ENCODE measurements at regions not wholly inside any gene's neighbourhood (a gene's known extent, or its start where the extent isn't known, plus 50 kb on each side); places are given as distances from the start of the nearest gene placed in this dataset.
"Not testable (repeated sequence)": the region's sequence is repeated elsewhere in the genome, so short reads cannot be mapped to it uniquely, and the experiment has no call there.

DNA sequence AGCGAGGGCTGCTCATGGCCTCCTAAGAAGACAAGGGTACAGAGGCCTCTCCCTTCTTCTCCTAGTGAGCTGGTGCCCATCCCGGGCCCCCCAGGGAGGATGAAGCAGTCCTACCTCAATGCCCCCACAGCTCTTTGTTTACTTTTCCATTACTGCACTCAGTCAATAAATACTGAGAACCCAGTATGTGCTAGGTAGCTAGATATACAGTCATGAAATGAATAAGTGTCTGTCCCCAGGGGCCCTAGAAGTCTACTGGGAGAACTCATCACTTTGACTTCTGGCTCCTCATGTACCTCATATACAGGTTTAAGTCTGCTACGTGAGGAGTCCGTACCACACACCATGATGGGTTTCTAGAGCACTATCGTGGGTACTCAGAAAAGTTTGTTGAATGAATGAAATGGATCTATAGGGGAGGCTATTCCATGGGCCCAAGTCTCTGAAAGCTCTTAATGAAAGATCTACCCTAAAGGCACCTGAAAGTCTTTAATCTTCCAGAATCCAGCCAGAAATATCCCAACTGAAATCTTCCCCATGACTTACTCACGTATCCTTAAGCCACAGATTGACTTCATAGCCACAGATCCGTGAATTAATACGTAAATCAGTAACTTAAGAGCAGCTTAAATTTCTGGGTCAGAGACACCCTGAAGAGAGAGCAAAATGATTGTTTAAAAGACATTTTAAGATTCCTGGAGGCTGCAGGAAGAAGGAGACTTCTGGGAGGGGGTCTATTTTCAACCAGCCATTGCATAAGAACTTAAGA lies 51.6 kb upstream of the POMP start:
- DNase-seq, result no peak

DNA sequence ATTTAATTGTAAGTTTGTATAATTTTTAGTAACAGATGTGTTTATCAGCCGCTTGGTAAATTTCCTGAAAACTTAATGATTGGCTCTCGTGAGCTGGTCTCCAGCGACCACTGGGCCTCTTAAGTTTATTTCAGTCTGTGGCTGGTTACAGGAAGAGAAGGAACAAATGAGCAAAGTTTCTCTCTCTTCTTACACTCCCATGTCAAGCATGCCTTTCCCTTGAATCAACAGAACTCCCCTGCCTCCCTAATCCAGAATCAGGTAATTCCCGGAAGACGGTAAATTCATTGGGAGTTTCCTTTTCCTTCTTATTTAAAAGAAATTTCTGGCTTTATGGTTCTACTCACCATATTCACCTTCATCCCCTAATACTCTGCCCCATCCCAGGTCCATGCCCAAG lies 52.5 kb upstream of the POMP start:
- no peak for DNase-seq

DNA sequence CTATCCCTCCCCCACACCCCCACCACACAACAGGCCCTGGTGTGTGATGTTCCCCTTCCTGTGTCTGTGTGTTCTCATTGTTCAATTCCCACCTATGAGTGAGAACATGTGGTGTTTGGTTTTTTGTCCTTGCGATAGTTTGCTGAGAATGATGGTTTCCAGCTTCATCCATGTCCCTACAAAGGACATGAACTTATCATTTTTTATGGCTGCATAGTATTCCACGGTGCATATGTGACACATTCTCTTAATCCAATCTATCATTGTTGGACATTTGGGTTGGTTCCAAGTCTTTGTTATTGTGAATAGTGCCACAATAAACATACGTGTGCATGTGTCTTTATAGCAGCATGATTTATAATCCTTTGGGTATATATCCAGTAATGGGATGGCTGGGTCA lies 53.8 kb upstream of the POMP start:
- DNase-seq, result not testable (repeated sequence)

DNA sequence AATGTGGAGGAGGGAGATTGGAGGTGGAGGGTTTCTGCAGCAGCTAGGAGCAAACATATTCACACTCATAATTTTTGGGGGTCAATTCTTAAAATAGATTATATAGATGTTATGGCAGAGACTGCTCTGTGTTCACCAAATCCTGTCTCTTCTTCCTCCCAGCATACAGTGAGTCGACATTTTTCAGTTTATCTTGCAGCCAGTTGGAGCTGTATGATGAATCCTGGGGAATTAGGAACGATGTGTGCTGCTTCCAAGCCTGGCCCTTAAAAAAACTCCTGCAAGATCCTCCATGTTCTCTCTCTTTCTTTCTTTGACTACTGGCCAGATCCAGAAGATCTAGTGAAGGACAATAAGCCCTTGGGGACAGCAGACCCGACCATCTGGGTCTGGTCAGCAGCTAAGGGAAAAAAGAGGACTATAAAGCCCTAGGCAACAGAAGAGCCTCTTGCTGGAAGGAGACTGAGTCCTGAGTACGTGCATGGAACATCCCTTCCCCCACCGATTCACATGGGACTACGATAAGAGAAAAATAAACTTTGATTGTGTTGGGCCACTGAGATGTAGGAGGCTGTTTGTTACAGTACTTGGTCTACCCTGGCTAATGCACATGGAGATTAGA lies 55.8 kb upstream of the POMP start:
- no peak for DNase-seq

DNA sequence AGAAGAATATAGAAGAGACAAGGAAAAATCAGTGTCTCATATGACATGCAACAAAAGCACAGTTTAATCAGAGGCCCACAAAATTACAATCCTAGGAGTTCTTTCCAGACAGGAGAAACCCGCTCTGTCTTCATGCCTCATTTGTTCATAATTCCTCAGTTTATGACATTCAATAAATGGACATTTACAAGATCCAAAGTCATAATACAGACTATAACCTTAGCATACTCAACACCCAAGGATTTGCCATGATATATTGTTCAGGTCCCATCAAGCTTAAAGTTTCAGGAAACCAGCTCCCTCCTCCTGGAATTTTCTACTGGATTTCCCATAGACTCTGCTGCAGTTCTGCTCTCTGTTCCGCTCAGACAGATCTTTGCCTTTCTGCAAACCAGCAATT lies 56.4 kb upstream of the POMP start:
- no peak for DNase-seq

DNA sequence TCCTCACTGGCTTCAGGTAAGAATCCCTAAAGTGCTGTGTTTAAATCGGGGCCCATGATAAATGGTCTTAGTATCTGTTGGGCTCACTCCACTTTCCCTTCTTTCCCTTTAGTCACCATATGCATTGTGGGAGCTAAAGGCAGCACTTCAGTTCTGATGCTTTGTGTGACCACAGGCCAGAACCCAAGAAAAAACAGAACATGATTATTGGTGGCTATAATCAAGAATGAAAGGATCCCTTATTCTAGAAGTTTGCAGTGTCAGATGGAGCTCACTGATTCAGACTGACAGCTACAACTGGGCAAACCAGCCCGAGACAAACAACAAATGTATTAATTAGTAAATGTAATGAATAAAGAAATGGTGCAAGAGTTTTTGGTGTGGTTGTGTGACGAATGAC lies 57.3 kb upstream of the POMP start:
- DNase-seq, result no peak

DNA sequence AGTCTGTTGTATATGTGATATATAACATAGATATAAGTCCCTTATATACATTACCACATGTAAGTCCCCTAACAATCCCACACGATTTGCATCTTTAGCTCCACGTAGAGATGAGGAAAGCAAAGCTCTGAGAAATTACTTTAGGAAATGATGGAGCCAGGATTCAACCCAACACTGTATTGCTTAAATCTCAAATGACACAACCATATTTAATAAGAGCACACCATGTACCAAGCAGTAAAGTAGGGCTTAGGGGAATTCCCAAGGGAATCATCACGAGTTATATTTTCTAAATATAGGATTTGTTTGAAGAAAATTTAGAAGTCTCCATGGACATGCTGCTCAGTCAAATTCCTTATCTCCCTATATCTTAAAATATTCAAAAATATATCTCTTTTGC lies 61.3 kb upstream of the POMP start:
- DNase-seq, result no peak

DNA sequence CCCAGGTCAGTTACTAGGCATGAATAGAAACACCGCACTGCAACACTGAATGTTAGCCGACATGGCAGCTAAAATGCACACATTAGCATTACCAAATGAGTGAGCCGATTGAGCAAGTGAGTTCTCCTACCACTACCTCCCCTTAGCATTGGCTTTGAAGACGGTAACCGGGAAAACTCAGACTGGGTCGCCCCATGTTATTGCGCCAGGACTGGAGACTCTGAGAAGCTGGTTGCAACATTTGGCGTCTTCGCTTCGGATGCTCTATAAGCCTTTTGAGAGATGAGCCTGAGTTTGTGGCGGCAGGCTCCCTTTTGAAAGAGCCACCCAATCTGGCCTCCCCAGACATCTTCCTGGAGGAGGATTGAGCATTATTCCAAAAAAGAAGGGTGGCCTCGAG lies 68.5 kb upstream of the POMP start:
- no peak for DNase-seq

DNA sequence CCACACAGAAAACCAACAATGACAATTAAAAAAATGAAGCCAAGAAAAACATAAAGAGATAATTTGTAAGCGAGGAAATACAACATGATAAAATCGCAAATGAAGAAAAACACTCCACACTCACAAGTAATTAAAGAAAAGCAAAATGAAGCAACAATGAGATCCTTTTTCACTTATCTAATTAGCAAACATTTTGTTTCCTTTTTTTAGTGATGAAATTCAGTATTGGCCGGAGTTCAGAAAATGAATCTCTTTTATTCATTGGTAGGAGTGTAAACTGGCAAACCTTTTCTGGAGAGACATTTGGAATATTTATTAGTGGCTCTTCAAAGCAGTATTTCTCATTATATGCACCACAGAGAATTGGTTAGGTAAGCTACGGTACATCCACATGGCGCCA lies 70.6 kb upstream of the POMP start:
- DNase-seq, result no peak

DNA sequence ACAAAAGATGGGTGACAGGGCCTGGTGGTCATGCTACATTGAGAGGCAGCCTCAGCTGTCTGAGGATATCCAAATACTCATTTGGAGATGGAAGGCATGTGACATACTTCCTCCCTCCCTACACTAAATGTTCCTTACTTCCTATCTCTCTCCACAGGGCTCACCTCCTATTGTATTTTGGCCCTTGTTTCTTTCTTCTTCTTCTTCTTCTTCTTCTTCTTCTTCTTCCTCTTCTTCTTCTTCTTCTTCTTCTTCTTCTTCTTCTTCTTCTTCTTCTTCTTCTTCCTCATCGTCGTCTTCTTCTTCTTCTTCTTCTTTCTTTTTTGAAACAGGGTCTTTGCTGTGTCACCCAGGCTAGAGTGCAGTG lies 71.8 kb upstream of the POMP start:
- no peak for DNase-seq

DNA sequence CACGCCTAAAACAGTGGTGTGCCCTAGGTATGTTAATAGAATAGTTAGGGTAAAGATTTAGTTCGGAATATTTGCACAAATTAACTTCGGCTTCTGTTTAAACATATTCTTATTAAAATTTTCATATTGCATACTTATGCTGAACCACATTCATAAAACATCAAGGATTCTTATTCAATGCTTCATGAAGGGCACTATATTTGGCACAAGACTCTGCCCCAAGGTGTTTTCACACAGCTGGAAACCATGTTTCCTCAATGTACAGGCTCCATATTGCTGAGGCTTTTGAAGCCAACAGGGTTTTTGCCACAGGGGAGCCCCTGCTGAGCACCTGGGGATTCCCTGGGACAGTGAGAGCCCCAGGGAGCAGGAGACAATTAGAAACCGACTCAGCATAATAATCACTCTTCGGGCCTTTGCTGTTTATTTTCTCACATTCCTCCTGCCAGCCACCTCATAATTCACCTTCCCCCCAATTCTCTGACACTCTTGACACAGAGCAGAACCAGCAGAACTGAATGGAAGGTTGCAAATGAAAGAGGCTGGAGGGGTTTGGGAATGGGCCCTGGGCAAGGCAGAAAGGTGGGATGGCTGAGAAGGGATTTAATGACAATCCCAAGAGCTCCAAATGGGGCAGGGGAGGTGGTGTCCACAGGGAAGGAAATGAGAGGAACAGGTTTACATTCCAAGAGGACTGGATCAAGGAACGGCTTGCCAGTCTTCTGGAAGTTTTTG lies 72.3 kb upstream of the POMP start:
- no peak for DNase-seq

DNA sequence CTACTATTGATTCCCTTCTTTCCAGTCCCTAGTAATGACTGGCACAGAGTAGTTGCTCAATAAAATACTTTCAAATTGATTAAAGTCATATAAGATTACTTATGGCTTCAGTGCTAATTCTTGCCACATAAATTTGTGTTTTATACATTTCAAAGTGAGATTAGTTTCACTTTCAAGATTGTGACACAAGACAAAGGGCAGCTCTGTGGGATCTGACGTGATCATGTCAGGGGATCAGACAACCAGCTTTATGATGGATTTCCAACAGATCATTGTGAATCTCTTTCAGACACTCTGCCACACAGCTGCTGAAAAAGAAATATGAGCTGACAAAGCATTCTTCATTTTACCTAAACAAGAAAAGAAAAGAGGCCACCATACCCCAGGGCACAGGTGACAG lies 73.4 kb upstream of the POMP start:
- no peak for DNase-seq

DNA sequence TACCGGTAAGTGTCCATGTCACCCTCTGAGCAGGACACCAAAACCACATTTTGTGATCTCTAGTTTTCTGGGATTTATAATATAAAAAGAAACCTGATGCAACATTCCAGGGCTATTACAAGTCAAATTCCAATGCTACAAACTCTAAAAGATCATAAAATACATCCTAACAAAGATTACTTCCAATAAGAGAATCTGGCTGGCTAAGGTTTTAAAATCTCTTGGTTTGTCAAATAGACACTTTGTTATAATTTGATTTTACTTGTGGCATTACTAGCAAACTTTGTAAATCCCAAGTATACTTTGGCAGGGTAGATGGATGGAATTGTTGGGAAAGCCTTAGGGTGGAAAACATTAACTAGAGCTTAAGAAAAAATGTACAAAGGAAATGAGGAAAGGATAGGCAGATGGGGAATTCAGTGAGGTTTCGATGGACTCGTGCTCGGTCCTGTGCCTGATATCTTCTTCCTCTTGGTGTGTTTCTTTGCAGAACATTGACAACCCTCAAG lies 74.0 kb upstream of the POMP start:
- no peak for DNase-seq

DNA sequence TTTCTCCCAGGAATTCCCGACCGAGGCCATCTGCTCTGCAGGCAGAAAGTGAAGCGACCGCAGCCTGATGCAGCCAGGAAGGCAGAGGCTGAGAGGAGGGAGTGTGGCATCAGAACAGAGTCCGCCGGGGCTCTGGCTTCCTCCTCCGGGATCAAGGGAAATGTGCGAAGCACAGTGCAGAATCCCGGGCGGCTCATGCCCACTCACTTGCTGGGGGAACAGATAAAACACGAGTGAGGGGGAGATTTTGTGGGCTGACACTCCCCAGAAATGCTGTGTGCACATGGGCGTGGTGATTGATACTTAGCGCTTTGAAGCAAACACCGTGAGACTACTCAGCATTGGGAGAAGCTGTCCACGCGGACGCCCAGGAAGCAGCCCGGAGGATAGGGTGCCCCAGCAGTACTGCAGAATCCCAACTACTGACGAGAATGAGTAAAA lies 75.3 kb upstream of the POMP start:
- peak; percentile 76 for DNase-seq

DNA sequence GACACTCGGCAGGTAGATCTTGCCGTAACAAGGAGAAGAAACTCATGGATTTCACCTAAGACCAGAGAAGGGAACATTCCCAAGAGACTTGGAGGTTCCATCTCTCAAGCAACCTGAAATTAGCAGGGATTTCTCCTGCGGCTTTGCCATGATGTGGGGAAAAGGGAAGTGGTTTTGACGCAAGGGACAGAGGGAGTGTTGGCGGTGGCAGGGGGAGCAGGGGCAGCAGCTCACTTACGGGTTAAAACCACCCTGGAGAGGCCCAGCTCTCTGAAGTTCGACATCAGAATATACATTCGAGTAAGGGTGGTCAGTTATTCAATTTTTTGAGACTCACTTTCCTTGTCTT lies 76.1 kb upstream of the POMP start:
- DNase-seq, result no peak

DNA sequence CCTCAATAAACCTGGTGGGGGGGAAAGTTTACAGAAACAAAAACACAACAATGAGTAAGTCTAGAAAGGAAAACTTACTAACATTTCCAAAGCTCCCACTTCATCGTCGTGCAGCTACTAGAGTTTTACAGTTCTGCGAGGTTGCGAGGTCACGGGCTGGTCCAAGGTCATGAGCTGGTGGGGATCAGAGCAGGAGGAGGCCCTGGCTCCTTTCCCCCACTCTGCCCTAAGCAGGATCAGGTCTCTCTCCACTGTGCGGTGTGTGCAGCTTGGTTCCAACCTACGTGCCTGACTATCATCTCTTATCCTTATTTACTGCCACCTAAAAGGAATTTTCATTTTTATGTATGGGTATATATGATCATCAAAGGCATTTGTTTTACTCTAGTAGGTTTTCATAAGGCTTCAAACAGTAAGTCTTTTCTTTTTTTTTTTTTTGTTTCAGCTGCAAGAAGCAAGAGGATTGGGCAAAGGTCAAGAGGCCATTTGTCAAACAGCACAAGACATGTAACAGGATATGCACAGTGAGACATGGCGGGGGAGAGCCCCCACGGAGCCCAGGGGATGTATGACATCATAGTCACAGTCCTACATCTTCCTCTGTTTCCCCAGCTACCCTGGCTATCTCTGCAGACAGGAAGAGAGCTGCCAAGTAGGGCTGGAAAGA lies 76.6 kb upstream of the POMP start:
- peak; percentile 94 for DNase-seq

DNA sequence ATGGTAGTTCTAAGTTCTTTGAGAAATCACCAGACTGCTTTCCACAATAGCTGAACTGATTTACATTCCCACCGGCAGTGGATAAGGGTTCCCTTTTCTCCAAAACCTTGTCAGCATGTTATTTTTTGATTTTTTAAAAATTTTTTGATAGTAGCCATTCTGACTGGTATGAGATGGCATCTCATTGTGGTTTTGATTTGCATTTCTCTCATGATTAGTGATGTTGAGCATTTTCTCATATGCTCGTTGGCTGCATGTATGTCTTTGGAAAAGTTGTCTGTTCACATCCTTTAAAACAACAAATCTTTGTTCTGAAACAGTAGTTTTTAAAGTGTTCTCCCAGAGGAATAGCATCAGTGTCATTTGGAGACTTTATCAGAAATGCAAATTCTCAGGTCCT lies 77.5 kb upstream of the POMP start:
- no peak for DNase-seq

DNA sequence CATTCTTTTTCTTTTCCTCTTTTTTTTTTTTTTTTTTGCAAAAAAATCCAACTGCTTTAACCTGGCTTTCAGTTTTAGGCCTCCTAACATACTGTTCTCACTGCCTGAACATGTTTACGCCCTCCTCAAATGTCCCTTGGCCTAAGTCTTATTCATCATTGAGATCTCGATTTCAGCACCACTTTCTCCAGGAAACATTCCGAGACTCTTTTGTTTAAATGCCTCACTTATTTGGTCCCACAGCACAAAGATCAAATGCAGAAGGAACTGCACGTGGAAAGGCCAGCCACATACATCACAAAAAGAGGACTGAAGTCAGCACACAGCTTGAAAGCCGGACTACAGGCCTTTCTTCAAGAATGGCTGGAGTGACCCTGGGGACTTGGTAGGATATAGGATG lies 79.2 kb upstream of the POMP start:
- no peak for DNase-seq

DNA sequence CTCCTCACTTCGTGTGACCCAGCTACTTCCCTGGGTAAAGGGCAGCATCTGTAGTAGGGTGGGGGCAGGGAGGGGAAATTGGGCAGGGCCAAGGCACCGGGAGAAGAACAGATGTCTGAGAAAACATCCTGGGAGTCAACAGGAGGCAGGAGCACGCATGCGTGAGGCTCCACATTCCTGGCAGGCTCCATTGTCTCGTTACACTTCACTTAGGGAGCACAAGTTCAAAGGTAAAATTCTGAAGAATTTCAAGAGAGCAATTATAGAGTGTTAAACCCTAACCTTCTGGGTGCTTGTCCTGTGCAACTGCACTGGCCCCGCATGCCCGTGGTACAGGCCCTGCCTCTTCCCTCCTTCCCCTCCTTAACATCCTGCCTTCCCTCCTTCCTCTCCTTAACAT lies 79.6 kb upstream of the POMP start:
- DNase-seq, result no peak

DNA sequence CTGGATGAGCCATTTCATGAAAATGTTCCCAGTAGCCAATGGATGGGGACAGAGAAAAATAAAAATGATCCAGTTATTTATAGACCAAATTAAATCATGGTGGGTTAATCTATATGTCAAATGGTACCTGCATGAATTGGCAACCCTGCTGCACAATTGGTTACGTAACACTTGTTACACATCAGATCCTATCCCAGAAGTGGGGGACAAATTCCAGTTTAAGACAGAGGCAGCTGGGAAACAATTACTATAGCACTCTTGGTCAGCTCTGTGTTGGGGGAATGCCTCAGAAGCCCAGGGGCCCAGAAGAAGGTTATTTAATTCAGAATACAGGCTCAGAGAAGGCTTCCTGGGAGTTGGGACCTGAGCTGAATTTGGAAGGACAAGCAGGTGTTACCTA lies 81.1 kb upstream of the FLT1 start:
- DNase-seq, result peak; percentile 67

DNA sequence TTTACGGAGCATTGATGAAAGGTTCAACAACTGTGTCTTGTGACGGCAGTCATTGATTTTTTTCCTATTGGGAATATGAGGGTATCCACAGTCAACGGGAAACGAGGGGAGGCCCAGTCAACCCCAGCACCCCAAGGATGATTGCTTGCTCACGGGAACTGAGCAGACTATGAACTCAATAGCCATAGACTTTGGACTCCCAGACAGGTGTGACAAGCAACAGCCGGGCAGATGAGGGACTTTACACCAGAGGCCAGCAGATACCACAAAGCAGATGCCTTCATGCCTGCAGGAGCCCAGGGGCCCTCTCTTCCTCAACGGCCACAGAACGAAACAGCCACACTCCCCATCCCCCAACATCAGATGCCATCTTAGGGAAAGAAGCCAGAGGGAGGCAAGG lies 80.3 kb upstream of the FLT1 start:
- DNase-seq, result peak; percentile 94

DNA sequence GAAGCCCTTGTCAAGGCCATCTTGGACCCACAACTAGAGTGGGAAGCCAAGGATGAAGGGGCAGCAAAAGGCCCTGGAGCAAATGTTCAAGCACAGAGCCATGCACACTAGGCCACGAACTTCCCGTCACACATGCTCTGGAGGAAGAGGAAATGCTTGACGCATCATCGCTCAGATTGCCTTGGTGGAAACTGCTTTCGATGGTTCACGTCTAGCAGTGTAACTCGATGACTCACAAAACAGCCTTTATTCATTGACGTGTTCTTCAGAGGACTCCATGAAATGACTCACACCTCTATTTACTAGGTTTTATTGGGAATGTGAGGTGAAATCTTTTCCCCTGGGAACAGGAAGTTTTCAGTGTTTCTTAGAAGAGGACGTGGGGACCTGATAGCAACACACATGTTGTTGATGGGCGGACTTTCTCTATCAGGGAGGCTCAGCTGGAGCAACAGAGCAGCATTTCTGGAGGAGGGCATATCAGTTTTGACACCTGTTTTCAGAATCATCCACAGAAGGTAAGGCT lies 79.8 kb upstream of the FLT1 start:
- DNase-seq, result peak; percentile 98

DNA sequence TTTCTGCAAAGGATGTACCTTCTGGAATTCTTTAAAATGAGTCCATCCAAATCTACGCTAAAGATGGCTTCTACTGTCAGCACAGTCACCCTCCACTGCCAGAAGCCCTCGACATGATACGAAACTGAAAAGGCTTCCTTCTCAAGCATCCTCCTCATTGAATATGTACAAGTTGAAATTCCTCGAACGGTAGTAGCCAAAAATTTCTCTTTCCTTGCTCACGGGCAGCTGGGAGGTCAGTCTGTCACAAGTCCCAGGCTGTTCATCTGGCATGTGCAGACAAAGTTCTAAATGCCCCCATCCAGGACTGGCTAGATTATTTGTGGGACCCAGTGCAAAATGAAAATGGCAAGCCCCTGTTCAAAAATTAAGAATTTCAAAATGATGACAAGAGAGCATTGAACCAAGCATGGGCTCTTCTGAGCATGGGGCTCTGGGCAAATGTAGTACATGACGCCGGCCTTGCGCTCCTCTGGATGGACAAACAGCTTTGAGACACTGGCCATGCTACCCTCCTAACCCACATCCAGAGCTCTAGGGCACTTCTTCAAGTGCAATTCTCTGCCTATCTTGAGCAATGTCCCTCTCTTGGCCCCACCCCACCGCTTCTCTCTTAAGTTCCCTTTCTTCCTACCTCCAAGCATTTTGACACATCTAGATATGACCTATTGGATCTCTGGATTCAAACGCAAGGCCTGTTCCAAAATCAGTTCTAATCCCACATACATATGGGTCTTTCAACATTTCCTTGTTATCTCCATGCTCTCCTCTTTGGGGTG lies 78.9 kb upstream of the FLT1 start:
- DNase-seq, result no peak
